Erythroblast (primary cell): ENCODE measurements at regions not wholly inside any gene's neighbourhood (a gene's known extent, or its start where the extent isn't known, plus 50 kb on each side); places are given as distances from the start of the nearest gene placed in this dataset.

Experiments
- GATA1 ChIP-seq: IDR thresholded peaks from 2 replicates; pipeline ENCODE4 v1.6.1; 2011; ENCODE audit warnings: low read depth, mild to moderate bottlenecking, control low read depth, low read length, moderate library complexity
- POLR2A ChIP-seq: IDR thresholded peaks from 2 replicates; pipeline ENCODE4 v1.6.1; 2011; ENCODE audit warnings: mild to moderate bottlenecking, low read length

- TF ChIP-seq POLR2A: no peak
- no peak for TF ChIP-seq GATA1
Observed at GRCh38 chr2:18441583-18441982, 118.9 kb downstream of the RDH14 start.
